ENCODE measurements at regions not wholly inside any gene's neighbourhood (a gene's known extent, or its start where the extent isn't known, plus 50 kb on each side); places are given as distances from the start of the nearest gene placed in this dataset.

- no peak for TF ChIP-seq CTCF (IDR thresholded peaks at IDR 0.05; ENCODE audit: insufficient read depth, missing control alignments)
- FAIRE-seq (no peak), DNase-seq (ENCODE audit: insufficient read length, low spot score) (no peak)
Observed at GRCh38 chr22:49303061-49303735, 524.5 kb downstream of the BRD1 start.

GRCh38 chr22:49302530-49302929 is 525.1 kb downstream of the BRD1 start:
- FAIRE-seq (no peak), DNase-seq (ENCODE audit: insufficient read length, low spot score) (no peak)
- no peak for TF ChIP-seq CTCF (IDR thresholded peaks at IDR 0.05; ENCODE audit: insufficient read depth, missing control alignments)

- no peak for TF ChIP-seq CTCF (IDR thresholded peaks at IDR 0.05; ENCODE audit: insufficient read depth, missing control alignments)
Observed at GRCh38 chr22:49302150-49302460, 525.6 kb downstream of the BRD1 start.

GRCh38 chr22:49301398-49302149 is 526.1 kb downstream of the BRD1 start:
- TF ChIP-seq CTCF (IDR thresholded peaks at IDR 0.05; ENCODE audit: insufficient read depth, missing control alignments), result no peak
- FAIRE-seq (no peak), DNase-seq (ENCODE audit: insufficient read length, low spot score) (no peak)

More at GRCh38 chr22:49302150-49302460, 525.6 kb downstream of the BRD1 start:
- FAIRE-seq, result no peak
- DNase-seq (ENCODE audit: insufficient read length, low spot score), result no peak

GRCh38 chr22:49300951-49301397 is 526.7 kb downstream of the BRD1 start:
- FAIRE-seq (no peak), DNase-seq (ENCODE audit: insufficient read length, low spot score) (no peak)
- no peak for TF ChIP-seq CTCF (IDR thresholded peaks at IDR 0.05; ENCODE audit: insufficient read depth, missing control alignments)

- TF ChIP-seq CTCF (IDR thresholded peaks at IDR 0.05; ENCODE audit: insufficient read depth, missing control alignments), result no peak
- FAIRE-seq, result no peak
- DNase-seq (ENCODE audit: insufficient read length, low spot score), result no peak
Observed at GRCh38 chr22:49300241-49300640, 527.4 kb downstream of the BRD1 start.

GRCh38 chr22:49299821-49300231 is 527.8 kb downstream of the BRD1 start:
- TF ChIP-seq CTCF (IDR thresholded peaks at IDR 0.05; ENCODE audit: insufficient read depth, missing control alignments), result no peak
- DNase-seq (ENCODE audit: insufficient read length, low spot score), result no peak
- FAIRE-seq, result no peak

Measured in D721Med (cell line).